Progenitor cell of endocrine pancreas (in vitro differentiated cells): ENCODE measurements at regions not wholly inside any gene's neighbourhood (a gene's known extent, or its start where the extent isn't known, plus 50 kb on each side); places are given as distances from the start of the nearest gene placed in this dataset.

ENCODE experiments used
- DNase-seq: peaks from one replicate; pipeline ENCODE4 v3.0.0; 2021; ENCODE audit warnings: low spot score; ENCODE audit not compliant: unreplicated experiment
- H3K27ac Mint-ChIP-seq: 2 replicates; pipeline ENCODE4 v1.8.0; 2021; ENCODE audit warnings: mild to moderate bottlenecking, moderate library complexity, mixed read lengths
- H3K27me3 Mint-ChIP-seq: 2 replicates; pipeline ENCODE4 v1.8.0; 2021; ENCODE audit warnings: mixed read lengths
- H3K36me3 Mint-ChIP-seq: 2 replicates; pipeline ENCODE4 v1.8.0; 2022; ENCODE audit warnings: mixed read lengths; ENCODE audit not compliant: insufficient read depth
- H3K4me1 Mint-ChIP-seq: 2 replicates; pipeline ENCODE4 v1.8.0; 2021; ENCODE audit warnings: low read depth, mixed read lengths
- H3K4me3 Mint-ChIP-seq: 2 replicates; pipeline ENCODE4 v1.8.0; 2021; ENCODE audit warnings: low read depth, mild to moderate bottlenecking, moderate library complexity, mixed read lengths
- H3K9me3 Mint-ChIP-seq: 2 replicates; pipeline ENCODE4 v1.8.0; 2021; ENCODE audit warnings: low read depth, mixed read lengths
- CTCF ChIP-seq: fragments of 200-600 bp; sonication (generic); IDR thresholded peaks from one replicate; pipeline ENCODE4 v1.5.0; 2021; ENCODE audit warnings: antibody characterized with exemption, mild to moderate bottlenecking; ENCODE audit not compliant: unreplicated experiment

- Mint-ChIP-seq H3K4me3 (no peak overlapping the region), H3K27ac (no peak overlapping the region), H3K9me3 (peaks cover 3% of the 10 kb centered on the region), H3K27me3 (no peaks in the 10 kb centered on the region), H3K36me3 (no peaks in the 10 kb centered on the region), H3K4me1 (peaks cover 10% of the 10 kb centered on the region)
- TF ChIP-seq CTCF: no peak
- DNase-seq: no peak
Observed at GRCh38 chr6:9537381-9537780, 877.5 kb downstream of the TFAP2A start.

- TF ChIP-seq CTCF: no peak
- Mint-ChIP-seq H3K27ac (no peak overlapping the region), H3K9me3 (peaks cover 7% of the 10 kb centered on the region), H3K27me3 (no peaks in the 10 kb centered on the region), H3K36me3 (no peaks in the 10 kb centered on the region), H3K4me1 (peaks cover 9% of the 10 kb centered on the region), H3K4me3 (no peak overlapping the region)
- no peak for DNase-seq
Observed at GRCh38 chr6:9535106-9535505, 879.8 kb downstream of the TFAP2A start.

DNA sequence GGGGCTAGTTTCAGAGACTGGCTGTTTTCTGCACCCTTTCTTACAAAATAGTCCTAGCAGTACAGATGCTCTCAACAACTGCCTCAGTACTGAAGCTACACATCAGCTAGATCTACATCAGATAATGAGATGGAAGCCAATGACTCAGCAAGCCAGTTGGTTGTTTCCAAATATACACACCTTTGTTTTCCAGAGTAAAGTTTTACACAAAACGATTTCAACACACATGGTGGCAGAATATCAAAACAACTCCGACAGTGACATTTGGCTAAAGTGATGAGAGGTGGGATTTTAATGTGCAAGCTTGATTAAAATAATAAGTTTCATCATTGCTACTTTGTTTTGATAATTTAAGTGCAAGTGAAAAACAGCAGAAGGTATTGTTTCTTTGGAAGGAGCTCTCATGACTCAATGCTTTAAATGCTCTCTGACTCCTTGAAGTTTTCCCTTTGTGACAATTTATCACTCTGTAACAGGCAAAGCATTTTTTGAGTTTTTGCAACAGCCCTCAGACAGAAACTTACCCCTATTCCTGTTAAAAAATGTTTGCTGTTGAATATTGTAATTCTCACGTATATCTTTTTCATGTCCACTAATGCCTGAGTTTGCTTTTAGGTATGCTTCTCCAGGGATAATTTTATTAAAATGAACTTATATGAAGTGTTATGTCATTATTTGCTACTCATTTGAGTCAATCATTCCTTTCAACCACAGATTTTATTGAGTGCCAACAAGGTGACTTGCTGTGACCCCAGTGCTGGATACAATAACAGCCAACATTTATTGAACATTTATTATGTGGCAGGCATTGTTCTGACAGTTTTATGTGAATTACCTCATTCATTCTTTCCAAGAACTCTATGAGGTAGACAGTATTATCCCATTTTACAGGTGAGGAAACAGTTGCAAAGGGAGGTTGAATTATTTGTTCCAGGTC is 882.0 kb downstream of the TFAP2A start:
- H3K4me1 Mint-ChIP-seq: no peaks in the 10 kb centered on the region
- no peak for DNase-seq
- H3K4me3 Mint-ChIP-seq: no peak overlapping the region
- H3K27me3 Mint-ChIP-seq: no peaks in the 10 kb centered on the region
- no peak for TF ChIP-seq CTCF
- H3K9me3 Mint-ChIP-seq: peaks cover 7% of the 10 kb centered on the region
- H3K27ac Mint-ChIP-seq: no peak overlapping the region
- H3K36me3 Mint-ChIP-seq: no peaks in the 10 kb centered on the region

- Mint-ChIP-seq H3K9me3 (peaks cover 7% of the 10 kb centered on the region), H3K4me1 (no peaks in the 10 kb centered on the region), H3K4me3 (no peak overlapping the region), H3K36me3 (no peaks in the 10 kb centered on the region), H3K27me3 (no peaks in the 10 kb centered on the region), H3K27ac (no peak overlapping the region)
- no peak for TF ChIP-seq CTCF
- DNase-seq: no peak
Observed at GRCh38 chr6:9527679-9528286, 887.1 kb downstream of the TFAP2A start.

DNA sequence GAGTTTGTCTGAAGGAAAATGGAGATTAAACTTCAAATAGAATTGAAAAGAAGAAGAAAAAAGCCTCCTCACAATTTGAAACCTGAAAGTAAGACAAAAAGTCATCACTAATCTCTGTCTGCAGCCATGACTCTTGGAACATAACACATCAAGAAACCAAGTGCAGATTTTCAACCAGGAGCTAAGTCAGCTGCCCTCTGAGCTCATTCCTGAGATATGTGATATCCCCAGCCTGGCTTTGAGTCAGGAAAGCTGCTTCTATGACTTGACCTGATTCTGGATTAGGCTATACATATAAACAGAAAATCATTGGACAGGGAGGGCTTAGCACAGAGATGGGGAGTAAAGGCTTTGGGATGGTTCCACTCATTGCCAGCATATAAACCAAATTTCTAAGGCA is 891.4 kb downstream of the TFAP2A start:
- no peaks in the 10 kb centered on the region for H3K36me3 Mint-ChIP-seq
- no peak for DNase-seq
- no peak for TF ChIP-seq CTCF
- H3K27ac Mint-ChIP-seq: no peak overlapping the region
- no peaks in the 10 kb centered on the region for H3K9me3 Mint-ChIP-seq
- no peaks in the 10 kb centered on the region for H3K27me3 Mint-ChIP-seq
- H3K4me3 Mint-ChIP-seq: no peak overlapping the region
- H3K4me1 Mint-ChIP-seq: peaks cover 4% of the 10 kb centered on the region
